Endothelial cell of umbilical vein (primary cell): ENCODE measurements at regions not wholly inside any gene's neighbourhood (a gene's known extent, or its start where the extent isn't known, plus 50 kb on each side); places are given as distances from the start of the nearest gene placed in this dataset.

Source experiments
- BruUV-seq: library from RNA; stranded (reverse); fragments of 400-500 nt; replicated peaks from 2 replicates; lab custom pipeline; 2021; lab: Mats Ljungman, UMichigan
- CTCF ChIA-PET: fragments of 300-600, 350-600 bp; sonication (Branson Sonifier 250); formaldehyde crosslinking; loops from one replicate; lab custom pipeline; 2021; ENCODE audit warnings: antibody characterized with exemption, inconsistent platforms; lab: Charles Lee
- POLR2A ChIA-PET: fragments of 300-600, 350-600 bp; sonication (Branson Sonifier 250); formaldehyde crosslinking; loops from one replicate; lab custom pipeline; 2021; ENCODE audit warnings: antibody characterized with exemption, inconsistent platforms; lab: Charles Lee
- DNase-seq: peaks from one replicate; pipeline ENCODE4 v3.0.0-alpha.2; 2011; ENCODE audit warnings: low read depth, low spot score
- FAIRE-seq: peaks from 2 replicates; lab custom pipeline; 2011; peaks lifted over from hg19 to GRCh38; lab: Jason Lieb, UNC
- H2AFZ ChIP-seq: 2 replicates; pipeline ENCODE4 v1.6.0; 2012; ENCODE audit warnings: low read depth, low read length, control low read depth, inconsistent platforms
- H3K27ac ChIP-seq: 2 replicates; pipeline ENCODE4 v1.5.1; 2011; ENCODE audit warnings: low read depth, mild to moderate bottlenecking, control low read depth, low read length, moderate library complexity; ENCODE audit not compliant: insufficient read depth
- H3K27me3 ChIP-seq, 2 experiments: 2 replicates each; pipeline versions ENCODE4 v1.6.0 to v1.6.1; 2011; ENCODE audit warnings: low read length in 2 of 2, mixed read lengths in 1 of 2; ENCODE audit not compliant: control insufficient read depth in 2 of 2, insufficient read depth in 2 of 2
- H3K36me3 ChIP-seq, 2 experiments: 2 replicates in 1 of 2; 3 replicates in 1 of 2; pipeline ENCODE4 v1.5.1; 2011; ENCODE audit warnings: low read length in 2 of 2, mild to moderate bottlenecking in 1 of 2, moderate library complexity in 1 of 2; ENCODE audit not compliant: control insufficient read depth in 2 of 2, insufficient read depth in 2 of 2; ENCODE audit errors: extremely low read depth in 1 of 2
- H3K4me1 ChIP-seq: 3 replicates; pipeline ENCODE4 v1.5.1; 2011; ENCODE audit warnings: mild to moderate bottlenecking, low read length; ENCODE audit not compliant: control insufficient read depth, insufficient read depth; ENCODE audit errors: extremely low read depth
- H3K4me2 ChIP-seq: 2 replicates; pipeline ENCODE4 v1.6.1; 2011; ENCODE audit warnings: low read length, control low read depth, mixed read lengths; ENCODE audit not compliant: insufficient read depth
- H3K4me3 ChIP-seq, 3 experiments: fragments of 200-600 bp in 1 of 3; sonication (generic), shearing (Covaris generic) in 1 of 3; replicated peaks in 1 of 3; 2 replicates each; pipeline ENCODE4 v1.5.1; 2011 to 2016; ENCODE audit warnings: control low read depth in 3 of 3, low read length in 3 of 3, mild to moderate bottlenecking in 2 of 3, inconsistent platforms in 1 of 3, low read depth in 1 of 3, moderate library complexity in 1 of 3; ENCODE audit not compliant: insufficient read depth in 1 of 3
- H3K79me2 ChIP-seq: 2 replicates; pipeline ENCODE4 v1.6.0; 2012; ENCODE audit warnings: low read length, inconsistent platforms; ENCODE audit not compliant: control insufficient read depth, insufficient read depth
- H3K9ac ChIP-seq: replicated peaks from 2 replicates; pipeline ENCODE3; 2011; ENCODE audit warnings: low read length, control low read depth; ENCODE audit not compliant: insufficient read depth; ENCODE audit errors: extremely low read depth
- H3K9me1 ChIP-seq: replicated peaks from 3 replicates; pipeline ENCODE4 v1.6.0; 2011; ENCODE audit warnings: mild to moderate bottlenecking, low read length; ENCODE audit not compliant: control insufficient read depth, insufficient read depth; ENCODE audit errors: extremely low read depth
- H3K9me3 ChIP-seq: replicated peaks from 2 replicates; pipeline ENCODE4 v1.5.1; 2012; ENCODE audit warnings: low read length, inconsistent platforms; ENCODE audit not compliant: control insufficient read depth, insufficient read depth
- H4K20me1 ChIP-seq: replicated peaks from 2 replicates; pipeline ENCODE3; 2011; ENCODE audit warnings: mild to moderate bottlenecking, low read length; ENCODE audit not compliant: control insufficient read depth, insufficient read depth; ENCODE audit errors: extremely low read depth
- EZH2 ChIP-seq: IDR thresholded peaks from 2 replicates; pipeline ENCODE4 v1.6.1; 2012; ENCODE audit warnings: borderline replicate concordance, low read depth, mild to moderate bottlenecking, moderate library complexity, low read length, inconsistent platforms; ENCODE audit not compliant: severe bottlenecking
- FOS ChIP-seq: IDR thresholded peaks from 2 replicates; pipeline ENCODE4 v1.6.1; 2011; ENCODE audit warnings: mild to moderate bottlenecking, low read length, moderate library complexity, borderline replicate concordance; ENCODE audit not compliant: insufficient read depth
- GATA2 ChIP-seq: IDR thresholded peaks from 2 replicates; pipeline ENCODE4 v1.7.0; 2011; ENCODE audit warnings: low read depth, mild to moderate bottlenecking, moderate library complexity, mixed read lengths, low read length; ENCODE audit not compliant: insufficient read length, insufficient read depth
- JUN ChIP-seq: IDR thresholded peaks from 2 replicates; pipeline ENCODE4 v1.6.1; 2011; ENCODE audit warnings: borderline replicate concordance, low read depth; ENCODE audit not compliant: insufficient read length, insufficient read depth
- POLR2AphosphoS5 ChIP-seq: IDR thresholded peaks from 2 replicates; pipeline ENCODE4 v1.6.1; 2012; ENCODE audit warnings: low read depth, mild to moderate bottlenecking, control low read depth, low read length, moderate library complexity; ENCODE audit not compliant: insufficient read depth
- dilution Hi-C: fragments of 300-500 bp; cut with MboI; formaldehyde crosslinking; loops from one replicate; pipeline ENCODE4 v1.15.0; 2019; ENCODE audit warnings: low sequenced_read_pairs; ENCODE audit not compliant: extremely low pct_ligation_motif_present
- intact Hi-C: fragments of 100-400 bp; cut with micrococcal nuclease; formaldehyde crosslinking; loops from one replicate; pipeline ENCODE4 v1.10.0; 2022
- TF ChIP-seq, protein P1 (sequence below), 2 donors: IDR thresholded peaks; 1 replicate in 1 of 2; 2 replicates in 1 of 2; pipeline ENCODE4 v1.5.1; 2011; ENCODE audit warnings: low read length in 2 of 2, mild to moderate bottlenecking in 2 of 2, moderate library complexity in 2 of 2, control low read depth in 1 of 2, inconsistent platforms in 1 of 2, low read depth in 1 of 2; ENCODE audit not compliant: insufficient read depth in 1 of 2; ENCODE audit errors: extremely low read depth in 1 of 2
- TF ChIP-seq, protein P2 (sequence below): IDR thresholded peaks from 2 replicates; pipeline ENCODE4 v1.6.1; 2011; ENCODE audit not compliant: insufficient read depth, insufficient read length

- Histone ChIP-seq H3K79me2 (peaks cover 19% of the 10 kb centered on the region), H3K36me3 (no peaks in the 10 kb centered on the region), H3K4me1 (no peaks in the 10 kb centered on the region), H3K9me1 (no peaks in the 10 kb centered on the region), H3K9ac (no peak overlapping the region), H3K4me3 (no peak overlapping the region), H3K4me2 (no peak overlapping the region), H2AFZ (no peak overlapping the region), H3K27me3 (no peaks in the 10 kb centered on the region), H3K9me3 (no peaks in the 10 kb centered on the region), H4K20me1 (no peaks in the 10 kb centered on the region), H3K27ac (no peak overlapping the region)
- intact Hi-C loops (no loop called here), dilution Hi-C loops (no loop called here)
- TF ChIP-seq POLR2AphosphoS5: no peak
- TF ChIP-seq, protein P1, sequence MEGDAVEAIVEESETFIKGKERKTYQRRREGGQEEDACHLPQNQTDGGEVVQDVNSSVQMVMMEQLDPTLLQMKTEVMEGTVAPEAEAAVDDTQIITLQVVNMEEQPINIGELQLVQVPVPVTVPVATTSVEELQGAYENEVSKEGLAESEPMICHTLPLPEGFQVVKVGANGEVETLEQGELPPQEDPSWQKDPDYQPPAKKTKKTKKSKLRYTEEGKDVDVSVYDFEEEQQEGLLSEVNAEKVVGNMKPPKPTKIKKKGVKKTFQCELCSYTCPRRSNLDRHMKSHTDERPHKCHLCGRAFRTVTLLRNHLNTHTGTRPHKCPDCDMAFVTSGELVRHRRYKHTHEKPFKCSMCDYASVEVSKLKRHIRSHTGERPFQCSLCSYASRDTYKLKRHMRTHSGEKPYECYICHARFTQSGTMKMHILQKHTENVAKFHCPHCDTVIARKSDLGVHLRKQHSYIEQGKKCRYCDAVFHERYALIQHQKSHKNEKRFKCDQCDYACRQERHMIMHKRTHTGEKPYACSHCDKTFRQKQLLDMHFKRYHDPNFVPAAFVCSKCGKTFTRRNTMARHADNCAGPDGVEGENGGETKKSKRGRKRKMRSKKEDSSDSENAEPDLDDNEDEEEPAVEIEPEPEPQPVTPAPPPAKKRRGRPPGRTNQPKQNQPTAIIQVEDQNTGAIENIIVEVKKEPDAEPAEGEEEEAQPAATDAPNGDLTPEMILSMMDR (IDR thresholded peaks at IDR 0.05; ENCODE audit: extremely low read depth in 1 of 2, insufficient read depth in 1 of 2, low read depth in 1 of 2, low read length in 2 of 2): no peak
- TF ChIP-seq, protein P2, sequence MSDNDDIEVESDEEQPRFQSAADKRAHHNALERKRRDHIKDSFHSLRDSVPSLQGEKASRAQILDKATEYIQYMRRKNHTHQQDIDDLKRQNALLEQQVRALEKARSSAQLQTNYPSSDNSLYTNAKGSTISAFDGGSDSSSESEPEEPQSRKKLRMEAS: no peak
- no peak for TF ChIP-seq JUN
- no peak for TF ChIP-seq GATA2
- no peak for TF ChIP-seq FOS
- TF ChIP-seq EZH2: no peak
- CTCF ChIA-PET: no interaction called here
- BruUV-seq: no TSS peak
- DNase-seq (no peak), FAIRE-seq (no peak)
- POLR2A ChIA-PET: no interaction called here
These were observed 161.0 kb downstream of the KLF12 start for GRCh38 chr13:73973156-73973555.
